ENCODE measurements at regions not wholly inside any gene's neighbourhood (a gene's known extent, or its start where the extent isn't known, plus 50 kb on each side); places are given as distances from the start of the nearest gene placed in this dataset.
"Not testable (repeated sequence)": the region's sequence is repeated elsewhere in the genome, so short reads cannot be mapped to it uniquely, and the experiment has no call there.

GRCh38 chr13:90592943-90593342 is 754.5 kb upstream of the MIR17HG start:
- ChIA-PET CTCF (no interaction called here), POLR2A (no interaction called here)
- H3K4me3 ChIP-seq (ENCODE audit: control insufficient read depth in 1 of 7, extremely low read depth in 1 of 7, insufficient read depth in 4 of 7, low read depth in 2 of 7, low read length in 6 of 7) = no peak overlapping the region
- DNase-seq = no peak
- H3K36me3 ChIP-seq (ENCODE audit: control insufficient read depth in 4 of 4, insufficient read depth in 4 of 4, low read length in 3 of 4) = no peaks in the 10 kb centered on the region
- H3K9me3 ChIP-seq (ENCODE audit: control extremely low read depth in 1 of 5, control insufficient read depth in 4 of 5, insufficient read depth in 2 of 5, low read depth in 1 of 5, low read length in 4 of 5) = peaks cover 0 to 1% (median 0%) of the 10 kb centered on the region in 5 experiments
- WGBS (ENCODE audit: insufficient coverage) = no CpG with 5 or more reads among the region's 1 CpG
- no peaks in the 10 kb centered on the region for H3K4me1 ChIP-seq (ENCODE audit: control extremely low read depth in 1 of 4, control insufficient read depth in 4 of 4, insufficient read depth in 4 of 4, low read length in 3 of 4)
- no peaks in the 10 kb centered on the region for H3K27me3 ChIP-seq (replicated peaks in 2 of 5; ENCODE audit: control insufficient read depth in 4 of 5, insufficient read depth in 5 of 5, low read length in 4 of 5)
- no peak overlapping the region for H3K27ac ChIP-seq (ENCODE audit: insufficient read depth in 1 of 2, low read depth in 1 of 2, low read length in 2 of 2, poor library complexity in 1 of 2, severe bottlenecking in 2 of 2)

- no peaks in the 10 kb centered on the region for H3K27me3 ChIP-seq (replicated peaks in 2 of 5; ENCODE audit: control insufficient read depth in 4 of 5, insufficient read depth in 5 of 5, low read length in 4 of 5)
- no peak overlapping the region for H3K27ac ChIP-seq (ENCODE audit: insufficient read depth in 1 of 2, low read depth in 1 of 2, low read length in 2 of 2, poor library complexity in 1 of 2, severe bottlenecking in 2 of 2)
- ChIA-PET CTCF (interaction anchor here (0.6 to 1.5 kb wide), 3 partner anchors 8 to 1172 kb away, joined by 3 to 5 read pairs (median 3); no protein-coding TSS in a partner anchor), POLR2A (no interaction called here)
- no peak for DNase-seq
- no CpG with 5 or more reads among the region's 1 CpG for WGBS (ENCODE audit: insufficient coverage)
- peaks cover 0 to 1% (median 0%) of the 10 kb centered on the region in 5 experiments for H3K9me3 ChIP-seq (ENCODE audit: control extremely low read depth in 1 of 5, control insufficient read depth in 4 of 5, insufficient read depth in 2 of 5, low read depth in 1 of 5, low read length in 4 of 5)
- no peaks in the 10 kb centered on the region for H3K36me3 ChIP-seq (ENCODE audit: control insufficient read depth in 4 of 4, insufficient read depth in 4 of 4, low read length in 3 of 4)
- no peaks in the 10 kb centered on the region for H3K4me1 ChIP-seq (ENCODE audit: control extremely low read depth in 1 of 4, control insufficient read depth in 4 of 4, insufficient read depth in 4 of 4, low read length in 3 of 4)
- H3K4me3 ChIP-seq (ENCODE audit: control insufficient read depth in 1 of 7, extremely low read depth in 1 of 7, insufficient read depth in 4 of 7, low read depth in 2 of 7, low read length in 6 of 7) = no peak overlapping the region
These were observed 752.8 kb upstream of the MIR17HG start for GRCh38 chr13:90594681-90595080.

GRCh38 chr13:90605664-90606063 is 741.8 kb upstream of the MIR17HG start:
- Histone ChIP-seq H3K27me3 (replicated peaks in 2 of 5; ENCODE audit: control insufficient read depth in 4 of 5, insufficient read depth in 5 of 5, low read length in 4 of 5) (no peaks in the 10 kb centered on the region), H3K4me1 (ENCODE audit: control extremely low read depth in 1 of 4, control insufficient read depth in 4 of 4, insufficient read depth in 4 of 4, low read length in 3 of 4) (no peaks in the 10 kb centered on the region), H3K9me3 (ENCODE audit: control extremely low read depth in 1 of 5, control insufficient read depth in 4 of 5, insufficient read depth in 2 of 5, low read depth in 1 of 5, low read length in 4 of 5) (no peaks in the 10 kb centered on the region), H3K36me3 (ENCODE audit: control insufficient read depth in 4 of 4, insufficient read depth in 4 of 4, low read length in 3 of 4) (no peaks in the 10 kb centered on the region), H3K4me3 (ENCODE audit: control insufficient read depth in 1 of 7, extremely low read depth in 1 of 7, insufficient read depth in 4 of 7, low read depth in 2 of 7, low read length in 6 of 7) (no peak overlapping the region), H3K27ac (ENCODE audit: insufficient read depth in 1 of 2, low read depth in 1 of 2, low read length in 2 of 2, poor library complexity in 1 of 2, severe bottlenecking in 2 of 2) (no peak overlapping the region)
- ChIA-PET POLR2A (no interaction called here), CTCF (no interaction called here)
- no peak for DNase-seq
- no CpG with 5 or more reads among the region's 1 CpG for WGBS (ENCODE audit: insufficient coverage)

GRCh38 chr13:90606921-90607320 is 740.6 kb upstream of the MIR17HG start:
- H3K27ac ChIP-seq (ENCODE audit: insufficient read depth in 1 of 2, low read depth in 1 of 2, low read length in 2 of 2, poor library complexity in 1 of 2, severe bottlenecking in 2 of 2); H3K4me1 ChIP-seq (ENCODE audit: control extremely low read depth in 1 of 4, control insufficient read depth in 4 of 4, insufficient read depth in 4 of 4, low read length in 3 of 4); H3K4me3 ChIP-seq (ENCODE audit: control insufficient read depth in 1 of 7, extremely low read depth in 1 of 7, insufficient read depth in 4 of 7, low read depth in 2 of 7, low read length in 6 of 7); H3K9me3 ChIP-seq (ENCODE audit: control extremely low read depth in 1 of 5, control insufficient read depth in 4 of 5, insufficient read depth in 2 of 5, low read depth in 1 of 5, low read length in 4 of 5); DNase-seq; H3K36me3 ChIP-seq (ENCODE audit: control insufficient read depth in 4 of 4, insufficient read depth in 4 of 4, low read length in 3 of 4); CTCF ChIA-PET; H3K27me3 ChIP-seq (replicated peaks in 2 of 5; ENCODE audit: control insufficient read depth in 4 of 5, insufficient read depth in 5 of 5, low read length in 4 of 5); POLR2A ChIA-PET: not testable (repeated sequence)
- 100% methylated on average over 2 of the region's 6 CpGs for WGBS (ENCODE audit: insufficient coverage)

GRCh38 chr13:90612391-90612790 is 735.1 kb upstream of the MIR17HG start:
- POLR2A ChIA-PET = no interaction called here
- peaks cover 0 to 3% (median 0%) of the 10 kb centered on the region in 5 experiments for H3K9me3 ChIP-seq (ENCODE audit: control extremely low read depth in 1 of 5, control insufficient read depth in 4 of 5, insufficient read depth in 2 of 5, low read depth in 1 of 5, low read length in 4 of 5)
- H3K27ac ChIP-seq (ENCODE audit: insufficient read depth in 1 of 2, low read depth in 1 of 2, low read length in 2 of 2, poor library complexity in 1 of 2, severe bottlenecking in 2 of 2) = no peak overlapping the region
- 100% methylated on average over 1 of the region's 2 CpGs for WGBS (ENCODE audit: insufficient coverage)
- no peak for DNase-seq
- no peak overlapping the region for H3K4me3 ChIP-seq (ENCODE audit: control insufficient read depth in 1 of 7, extremely low read depth in 1 of 7, insufficient read depth in 4 of 7, low read depth in 2 of 7, low read length in 6 of 7)
- CTCF ChIA-PET = no interaction called here
- no peaks in the 10 kb centered on the region for H3K27me3 ChIP-seq (replicated peaks in 2 of 5; ENCODE audit: control insufficient read depth in 4 of 5, insufficient read depth in 5 of 5, low read length in 4 of 5)
- H3K36me3 ChIP-seq (ENCODE audit: control insufficient read depth in 4 of 4, insufficient read depth in 4 of 4, low read length in 3 of 4) = no peaks in the 10 kb centered on the region
- no peaks in the 10 kb centered on the region for H3K4me1 ChIP-seq (ENCODE audit: control extremely low read depth in 1 of 4, control insufficient read depth in 4 of 4, insufficient read depth in 4 of 4, low read length in 3 of 4)

- no peak for DNase-seq
- Histone ChIP-seq H3K4me3 (ENCODE audit: control insufficient read depth in 1 of 7, extremely low read depth in 1 of 7, insufficient read depth in 4 of 7, low read depth in 2 of 7, low read length in 6 of 7) (no peak overlapping the region), H3K27me3 (replicated peaks in 2 of 5; ENCODE audit: control insufficient read depth in 4 of 5, insufficient read depth in 5 of 5, low read length in 4 of 5) (no peaks in the 10 kb centered on the region), H3K9me3 (ENCODE audit: control extremely low read depth in 1 of 5, control insufficient read depth in 4 of 5, insufficient read depth in 2 of 5, low read depth in 1 of 5, low read length in 4 of 5) (peaks cover 0 to 9% (median 2%) of the 10 kb centered on the region in 5 experiments), H3K36me3 (ENCODE audit: control insufficient read depth in 4 of 4, insufficient read depth in 4 of 4, low read length in 3 of 4) (no peaks in the 10 kb centered on the region), H3K27ac (ENCODE audit: insufficient read depth in 1 of 2, low read depth in 1 of 2, low read length in 2 of 2, poor library complexity in 1 of 2, severe bottlenecking in 2 of 2) (no peak overlapping the region), H3K4me1 (ENCODE audit: control extremely low read depth in 1 of 4, control insufficient read depth in 4 of 4, insufficient read depth in 4 of 4, low read length in 3 of 4) (no peaks in the 10 kb centered on the region)
- ChIA-PET CTCF (no interaction called here), POLR2A (no interaction called here)
- 99% methylated on average over 11 of the region's 12 CpGs for WGBS (ENCODE audit: insufficient coverage)
These were observed 734.3 kb upstream of the MIR17HG start for GRCh38 chr13:90613076-90613795.

GRCh38 chr13:90615236-90615635 is 732.3 kb upstream of the MIR17HG start:
- Histone ChIP-seq H3K4me3 (ENCODE audit: control insufficient read depth in 1 of 7, extremely low read depth in 1 of 7, insufficient read depth in 4 of 7, low read depth in 2 of 7, low read length in 6 of 7) (no peak overlapping the region), H3K36me3 (ENCODE audit: control insufficient read depth in 4 of 4, insufficient read depth in 4 of 4, low read length in 3 of 4) (no peaks in the 10 kb centered on the region), H3K9me3 (ENCODE audit: control extremely low read depth in 1 of 5, control insufficient read depth in 4 of 5, insufficient read depth in 2 of 5, low read depth in 1 of 5, low read length in 4 of 5) (peaks cover 0 to 11% (median 2%) of the 10 kb centered on the region in 5 experiments), H3K4me1 (ENCODE audit: control extremely low read depth in 1 of 4, control insufficient read depth in 4 of 4, insufficient read depth in 4 of 4, low read length in 3 of 4) (no peaks in the 10 kb centered on the region), H3K27ac (ENCODE audit: insufficient read depth in 1 of 2, low read depth in 1 of 2, low read length in 2 of 2, poor library complexity in 1 of 2, severe bottlenecking in 2 of 2) (no peak overlapping the region), H3K27me3 (replicated peaks in 2 of 5; ENCODE audit: control insufficient read depth in 4 of 5, insufficient read depth in 5 of 5, low read length in 4 of 5) (no peaks in the 10 kb centered on the region)
- POLR2A ChIA-PET = no interaction called here
- WGBS (ENCODE audit: insufficient coverage) = 100% methylated on average over 5 of the region's 6 CpGs
- CTCF ChIA-PET = no interaction called here
- DNase-seq = no peak
